ENCODE measurements at regions not wholly inside any gene's neighbourhood (a gene's known extent, or its start where the extent isn't known, plus 50 kb on each side); places are given as distances from the start of the nearest gene placed in this dataset.

DNA sequence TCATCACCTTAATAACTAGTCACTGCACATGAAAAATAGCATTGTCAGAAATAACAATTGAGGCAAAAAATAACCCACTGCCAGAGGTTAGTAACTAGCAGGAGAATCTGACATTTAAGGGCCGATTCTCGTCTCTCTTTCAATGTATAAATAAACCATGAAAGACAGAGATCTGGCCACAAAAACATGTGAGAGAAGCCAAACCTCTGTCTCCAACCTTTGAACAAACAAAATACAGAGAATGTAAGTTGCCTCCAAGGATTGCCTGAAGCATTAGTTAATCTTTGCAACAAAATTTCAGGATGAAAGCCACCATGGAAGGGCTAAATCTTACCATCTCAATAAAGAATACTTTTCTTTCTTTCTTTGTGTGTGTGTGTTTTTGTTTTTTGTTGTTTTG is 257.4 kb upstream of the TMTC1 start:
- no peak overlapping the region for H3K4me3 ChIP-seq
- 20 to 21% methylated on average over 2 of the region's 2 CpGs for WGBS, 2 donors (ENCODE audit: low coverage in 1 of 2)
- no peak for TF ChIP-seq EP300 (IDR thresholded peaks at IDR 0.05)
- no peak for TF ChIP-seq POLR2A (IDR thresholded peaks at IDR 0.05)
- TF ChIP-seq, protein P1, sequence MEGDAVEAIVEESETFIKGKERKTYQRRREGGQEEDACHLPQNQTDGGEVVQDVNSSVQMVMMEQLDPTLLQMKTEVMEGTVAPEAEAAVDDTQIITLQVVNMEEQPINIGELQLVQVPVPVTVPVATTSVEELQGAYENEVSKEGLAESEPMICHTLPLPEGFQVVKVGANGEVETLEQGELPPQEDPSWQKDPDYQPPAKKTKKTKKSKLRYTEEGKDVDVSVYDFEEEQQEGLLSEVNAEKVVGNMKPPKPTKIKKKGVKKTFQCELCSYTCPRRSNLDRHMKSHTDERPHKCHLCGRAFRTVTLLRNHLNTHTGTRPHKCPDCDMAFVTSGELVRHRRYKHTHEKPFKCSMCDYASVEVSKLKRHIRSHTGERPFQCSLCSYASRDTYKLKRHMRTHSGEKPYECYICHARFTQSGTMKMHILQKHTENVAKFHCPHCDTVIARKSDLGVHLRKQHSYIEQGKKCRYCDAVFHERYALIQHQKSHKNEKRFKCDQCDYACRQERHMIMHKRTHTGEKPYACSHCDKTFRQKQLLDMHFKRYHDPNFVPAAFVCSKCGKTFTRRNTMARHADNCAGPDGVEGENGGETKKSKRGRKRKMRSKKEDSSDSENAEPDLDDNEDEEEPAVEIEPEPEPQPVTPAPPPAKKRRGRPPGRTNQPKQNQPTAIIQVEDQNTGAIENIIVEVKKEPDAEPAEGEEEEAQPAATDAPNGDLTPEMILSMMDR (IDR thresholded peaks at IDR 0.05) = no peak
- TF ChIP-seq POLR2AphosphoS5 (IDR thresholded peaks at IDR 0.05) = no peak
- peaks cover 0 to 8% (median 0%) of the 10 kb centered on the region in 3 donors for H3K4me1 ChIP-seq
- no peaks in the 10 kb centered on the region for H3K9me3 ChIP-seq
- no peak overlapping the region for H3K27ac ChIP-seq
- no peak for ATAC-seq
- H3K36me3 ChIP-seq = no peaks in the 10 kb centered on the region
- no peaks in the 10 kb centered on the region for H3K27me3 ChIP-seq

DNA sequence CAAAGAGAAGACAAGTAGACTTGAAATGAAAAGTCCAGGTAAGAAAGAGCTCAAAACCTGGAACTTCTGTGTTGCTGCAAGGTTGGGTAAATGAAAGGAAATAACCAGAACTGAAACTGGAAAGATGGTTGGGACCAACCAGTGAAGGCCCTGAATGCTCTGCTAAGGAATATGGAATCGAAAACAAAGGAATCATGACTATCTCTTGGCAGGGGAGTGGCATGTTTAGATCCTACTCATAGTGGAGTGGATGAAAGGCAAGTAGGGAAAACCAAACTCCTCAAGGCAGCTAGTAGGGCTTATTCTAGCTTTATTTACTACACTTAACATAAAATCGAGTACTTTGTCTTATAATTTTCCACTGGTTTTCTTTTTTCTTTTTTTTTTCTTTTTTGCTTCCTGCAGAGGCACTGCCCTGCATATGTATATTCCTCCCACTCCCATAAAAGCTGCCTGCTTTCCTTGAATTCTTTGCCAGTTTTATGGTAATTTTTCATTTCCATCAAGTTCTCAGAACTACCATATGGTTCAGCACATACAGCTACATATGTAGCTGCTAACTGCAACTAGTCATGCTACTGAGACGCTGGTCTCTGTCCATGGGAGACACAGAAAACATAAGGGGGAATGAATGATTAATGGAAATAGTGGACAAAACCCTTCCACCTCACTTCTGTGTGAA is 247.1 kb upstream of the TMTC1 start:
- ATAC-seq = no peak
- no peaks in the 10 kb centered on the region for H3K4me1 ChIP-seq
- peaks cover 0 to 5% (median 0%) of the 10 kb centered on the region in 3 donors for H3K9me3 ChIP-seq
- H3K36me3 ChIP-seq = no peaks in the 10 kb centered on the region
- no peak overlapping the region for H3K27ac ChIP-seq
- H3K4me3 ChIP-seq = no peak overlapping the region
- TF ChIP-seq EP300 (IDR thresholded peaks at IDR 0.05) (no peak), POLR2AphosphoS5 (IDR thresholded peaks at IDR 0.05) (no peak), POLR2A (IDR thresholded peaks at IDR 0.05) (no peak)
- TF ChIP-seq, protein P1 (IDR thresholded peaks at IDR 0.05) = no peak
- WGBS, 2 donors (ENCODE audit: low coverage in 1 of 2) = 78 to 84% methylated on average over 3 of the region's 3 CpGs
- H3K27me3 ChIP-seq = no peaks in the 10 kb centered on the region

DNA sequence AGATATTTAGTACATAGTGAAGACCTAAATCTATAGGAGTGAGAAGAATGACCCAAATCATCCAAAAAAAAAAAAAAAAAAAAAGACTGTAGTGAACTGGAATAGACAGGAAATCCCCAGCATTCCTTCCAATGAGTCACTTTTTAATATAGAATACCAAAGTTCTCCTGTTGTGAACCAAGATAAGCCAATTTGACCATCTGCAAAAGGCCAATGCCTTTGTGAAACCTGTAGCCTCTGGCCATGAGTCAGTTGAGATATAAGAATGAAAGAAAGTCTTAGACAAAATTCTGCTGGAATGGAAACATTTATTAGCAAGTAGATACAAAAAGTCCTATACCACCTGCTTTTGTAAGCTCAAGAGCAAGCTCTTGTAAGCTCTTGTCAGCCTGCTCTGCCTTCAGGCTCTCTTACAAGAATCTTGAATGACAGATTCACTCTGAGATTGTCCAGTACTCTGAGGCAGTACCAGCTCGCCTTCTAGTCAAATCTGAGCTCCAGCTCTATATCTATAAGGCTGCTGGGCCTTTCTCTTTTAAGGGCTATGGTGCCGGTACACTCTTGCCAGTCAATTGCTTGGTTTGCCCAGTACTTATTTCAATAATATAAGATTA is 243.0 kb upstream of the TMTC1 start:
- no peaks in the 10 kb centered on the region for H3K4me1 ChIP-seq
- H3K27ac ChIP-seq = no peak overlapping the region
- no peaks in the 10 kb centered on the region for H3K27me3 ChIP-seq
- 86 to 90% methylated on average over 2 of the region's 2 CpGs for WGBS, 2 donors (ENCODE audit: low coverage in 1 of 2)
- TF ChIP-seq, protein P1 (IDR thresholded peaks at IDR 0.05) = no peak
- TF ChIP-seq POLR2A (IDR thresholded peaks at IDR 0.05) = no peak
- no peak for TF ChIP-seq EP300 (IDR thresholded peaks at IDR 0.05)
- no peaks in the 10 kb centered on the region for H3K9me3 ChIP-seq
- ATAC-seq = no peak
- no peak overlapping the region for H3K4me3 ChIP-seq
- no peaks in the 10 kb centered on the region for H3K36me3 ChIP-seq

DNA sequence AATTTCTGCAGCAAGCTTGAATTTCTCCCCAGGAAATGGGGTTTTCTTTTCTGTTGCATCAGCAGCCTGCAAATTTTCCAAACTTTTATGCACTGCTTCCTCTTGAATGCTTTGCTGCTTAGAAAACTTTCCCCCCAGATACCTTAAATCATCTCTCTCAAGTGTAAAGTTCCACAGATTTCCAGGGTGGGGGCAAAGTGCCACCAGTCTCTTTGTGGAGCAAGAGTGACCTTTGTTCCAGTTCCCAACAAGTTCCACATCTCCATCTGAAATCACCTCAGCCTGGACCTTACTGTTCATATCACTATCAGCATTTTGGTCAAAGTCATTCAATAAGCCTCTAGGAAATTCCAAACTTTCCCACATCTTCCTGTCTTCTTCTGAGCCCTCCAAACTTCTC is 241.6 kb upstream of the TMTC1 start:
- Histone ChIP-seq H3K4me1 (no peaks in the 10 kb centered on the region), H3K36me3 (no peaks in the 10 kb centered on the region), H3K9me3 (no peaks in the 10 kb centered on the region), H3K4me3 (no peak overlapping the region), H3K27me3 (no peaks in the 10 kb centered on the region), H3K27ac (no peak overlapping the region)
- ATAC-seq = no peak
- TF ChIP-seq, protein P1 (IDR thresholded peaks at IDR 0.05) = no peak
- no peak for TF ChIP-seq POLR2AphosphoS5 (IDR thresholded peaks at IDR 0.05)
- TF ChIP-seq EP300 (IDR thresholded peaks at IDR 0.05) = no peak
- no peak for TF ChIP-seq POLR2A (IDR thresholded peaks at IDR 0.05)

DNA sequence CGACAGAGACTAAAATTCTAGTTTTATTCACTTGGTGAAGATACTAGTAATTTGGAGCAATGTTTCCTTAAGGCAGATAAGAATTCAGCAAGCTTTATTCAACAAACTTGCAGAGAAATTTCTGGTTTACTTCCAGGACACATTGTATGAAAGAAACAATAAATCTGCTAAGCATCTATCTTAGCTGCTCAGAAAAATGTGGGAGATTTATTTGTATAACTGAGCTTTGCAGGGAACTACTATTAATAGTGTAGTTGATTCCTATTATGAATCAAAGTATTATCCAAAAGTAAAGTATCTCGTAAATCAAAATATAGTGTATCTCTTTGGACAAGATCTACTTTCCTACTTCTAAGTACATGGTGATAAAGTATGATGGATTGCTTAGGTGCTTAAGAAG is 239.4 kb upstream of the TMTC1 start:
- no peak overlapping the region for H3K4me3 ChIP-seq
- H3K9me3 ChIP-seq = no peaks in the 10 kb centered on the region
- H3K4me1 ChIP-seq = no peaks in the 10 kb centered on the region
- 26 to 28% methylated on average over 2 of the region's 2 CpGs for WGBS, 2 donors (ENCODE audit: low coverage in 1 of 2)
- TF ChIP-seq POLR2AphosphoS5 (IDR thresholded peaks at IDR 0.05) (no peak), EP300 (IDR thresholded peaks at IDR 0.05) (no peak), POLR2A (IDR thresholded peaks at IDR 0.05) (no peak)
- TF ChIP-seq, protein P1 (IDR thresholded peaks at IDR 0.05) = no peak
- H3K27ac ChIP-seq = no peak overlapping the region
- H3K27me3 ChIP-seq = no peaks in the 10 kb centered on the region
- H3K36me3 ChIP-seq = no peaks in the 10 kb centered on the region
- ATAC-seq = no peak

Data from gastroesophageal sphincter (tissue), 4 donors.